OCI-LY7 (cell line): ENCODE measurements at regions not wholly inside any gene's neighbourhood (a gene's known extent, or its start where the extent isn't known, plus 50 kb on each side); places are given as distances from the start of the nearest gene placed in this dataset.

Source experiments
- BruUV-seq: library from RNA; stranded (reverse); fragments of 400-500 nt; replicated peaks from 2 replicates; lab custom pipeline; 2021; lab: Mats Ljungman, UMichigan
- CTCF ChIA-PET: fragments of 300-600 bp; sonication (Branson Sonifier 250); formaldehyde crosslinking; loops from one replicate; lab custom pipeline; 2022; ENCODE audit warnings: antibody characterized with exemption; ENCODE audit not compliant: unreplicated experiment; lab: Charles Lee
- POLR2A ChIA-PET: fragments of 300-600 bp; sonication (Branson Sonifier 250); formaldehyde crosslinking; loops from one replicate; lab custom pipeline; 2022; ENCODE audit warnings: antibody characterized with exemption; lab: Charles Lee
- DNase-seq: peaks from one replicate; pipeline ENCODE4 v3.0.0-alpha.2; 2015; ENCODE audit warnings: low spot score
- H2AFZ ChIP-seq: fragments of 200-600 bp; sonication (generic), shearing (Covaris generic); 2 replicates; pipeline ENCODE4 v1.6.1; 2014; ENCODE audit warnings: mild to moderate bottlenecking, antibody characterized with exemption, low read length, moderate library complexity
- H3K27ac ChIP-seq: fragments of 200-600 bp; sonication (generic); 2 replicates; pipeline ENCODE4 v1.5.1; 2014; ENCODE audit warnings: mixed run types, low read depth, mild to moderate bottlenecking, moderate library complexity, low read length, inconsistent platforms; ENCODE audit not compliant: poor library complexity, severe bottlenecking
- H3K36me3 ChIP-seq: fragments of 200-600 bp; sonication (generic); 2 replicates; pipeline ENCODE4 v1.6.1; 2014; ENCODE audit warnings: mild to moderate bottlenecking, antibody characterized with exemption, low read length, moderate library complexity, mixed read lengths; ENCODE audit not compliant: insufficient read depth
- H3K4me1 ChIP-seq: fragments of 200-600 bp; sonication (generic); 2 replicates; pipeline ENCODE4 v1.5.1; 2014; ENCODE audit warnings: mild to moderate bottlenecking, low read length; ENCODE audit not compliant: insufficient read depth, poor library complexity, severe bottlenecking
- H3K4me2 ChIP-seq: fragments of 200-600 bp; sonication (generic); 2 replicates; pipeline ENCODE4 v1.6.1; 2014; ENCODE audit warnings: mild to moderate bottlenecking, low read length
- H3K4me3 ChIP-seq: fragments of 200-600 bp; sonication (generic); 2 replicates; pipeline ENCODE4 v1.5.1; 2014; ENCODE audit warnings: mild to moderate bottlenecking, low read depth, low read length; ENCODE audit not compliant: poor library complexity, severe bottlenecking
- H3K79me2 ChIP-seq: fragments of 200-600 bp; sonication (generic); 2 replicates; pipeline ENCODE4 v1.6.1; 2016; ENCODE audit warnings: low read depth, mild to moderate bottlenecking, low read length, moderate library complexity, mixed read lengths; ENCODE audit not compliant: insufficient read depth
- H3K9me2 ChIP-seq: fragments of 200-600 bp; sonication (generic); 2 replicates; pipeline ENCODE4 v1.6.1; 2016; ENCODE audit warnings: mild to moderate bottlenecking, low read length, mixed read lengths; ENCODE audit not compliant: insufficient read depth
- H3K9me3 ChIP-seq: fragments of 200-600 bp; sonication (generic); 2 replicates; pipeline ENCODE4 v1.6.1; 2014; ENCODE audit warnings: mild to moderate bottlenecking, mixed run types, low read length, mixed read lengths
- H4K20me1 ChIP-seq: fragments of 200-600 bp; sonication (generic); 2 replicates; pipeline ENCODE4 v1.6.1; 2014; ENCODE audit warnings: mild to moderate bottlenecking, antibody characterized with exemption, low read length, moderate library complexity, mixed read lengths; ENCODE audit not compliant: insufficient read depth
- CTCF ChIP-seq: fragments of 200-600 bp; sonication (generic); conservative IDR thresholded peaks from 2 replicates; pipeline ENCODE4 v1.5.1; 2014; ENCODE audit warnings: mild to moderate bottlenecking, antibody characterized with exemption, low read length, moderate library complexity, mixed read lengths
- EZH2phosphoT487 ChIP-seq: fragments of 200-600 bp; sonication (generic); IDR thresholded peaks from 2 replicates; pipeline ENCODE4 v1.6.1; 2018; ENCODE audit warnings: low read depth, borderline replicate concordance, mild to moderate bottlenecking, mixed run types, antibody characterized with exemption, low read length, moderate library complexity, mixed read lengths
- intact Hi-C: fragments of 100-400 bp; cut with micrococcal nuclease; formaldehyde crosslinking; loops from one replicate; pipeline ENCODE4 v1.10.0; 2022; ENCODE audit not compliant: unreplicated experiment

GRCh38 chr7:79540592-79540991, 87.1 kb upstream of the MAGI2 start:
- no peaks in the 10 kb centered on the region for H3K36me3 ChIP-seq
- intact Hi-C loops: no loop called here
- CTCF ChIA-PET: no interaction called here
- H3K27ac ChIP-seq: no peak overlapping the region
- no peak for TF ChIP-seq EZH2phosphoT487
- TF ChIP-seq CTCF: no peak
- H3K9me3 ChIP-seq: no peaks in the 10 kb centered on the region
- no peaks in the 10 kb centered on the region for H3K9me2 ChIP-seq
- H2AFZ ChIP-seq: no peak overlapping the region
- H3K4me1 ChIP-seq: no peaks in the 10 kb centered on the region
- DNase-seq: no peak
- no peak overlapping the region for H3K4me3 ChIP-seq
- H3K4me2 ChIP-seq: no peak overlapping the region
- POLR2A ChIA-PET: interaction anchor here (0.6 kb wide), 1 partner anchor 1298 kb away, joined by 4 read pairs; no protein-coding TSS in a partner anchor
- no peaks in the 10 kb centered on the region for H4K20me1 ChIP-seq
- no peaks in the 10 kb centered on the region for H3K79me2 ChIP-seq
- no TSS peak for BruUV-seq

- BruUV-seq: no TSS peak
- TF ChIP-seq EZH2phosphoT487 (no peak), CTCF (no peak)
- Histone ChIP-seq H3K9me2 (no peaks in the 10 kb centered on the region), H3K4me1 (no peaks in the 10 kb centered on the region), H3K9me3 (no peaks in the 10 kb centered on the region), H2AFZ (no peak overlapping the region), H3K4me3 (no peak overlapping the region), H4K20me1 (no peaks in the 10 kb centered on the region), H3K79me2 (no peaks in the 10 kb centered on the region), H3K4me2 (no peak overlapping the region), H3K27ac (no peak overlapping the region), H3K36me3 (no peaks in the 10 kb centered on the region)
- POLR2A ChIA-PET: no interaction called here
- intact Hi-C loops: no loop called here
- CTCF ChIA-PET: no interaction called here
- DNase-seq: no peak
These were observed 80.7 kb upstream of the MAGI2 start for GRCh38 chr7:79534128-79534527.

- ChIA-PET POLR2A (no interaction called here), CTCF (no interaction called here)
- no peaks in the 10 kb centered on the region for H3K4me1 ChIP-seq
- H4K20me1 ChIP-seq: no peaks in the 10 kb centered on the region
- no peaks in the 10 kb centered on the region for H3K79me2 ChIP-seq
- no peak overlapping the region for H3K4me2 ChIP-seq
- no peak overlapping the region for H2AFZ ChIP-seq
- no peak for DNase-seq
- no peaks in the 10 kb centered on the region for H3K9me2 ChIP-seq
- H3K4me3 ChIP-seq: no peak overlapping the region
- intact Hi-C loops: no loop called here
- TF ChIP-seq CTCF: no peak
- no peak for TF ChIP-seq EZH2phosphoT487
- no peaks in the 10 kb centered on the region for H3K9me3 ChIP-seq
- H3K36me3 ChIP-seq: no peaks in the 10 kb centered on the region
- no peak overlapping the region for H3K27ac ChIP-seq
- no TSS peak for BruUV-seq
These were observed 78.6 kb upstream of the MAGI2 start for GRCh38 chr7:79531905-79532664.
